ENCODE measurements at regions not wholly inside any gene's neighbourhood (a gene's known extent, or its start where the extent isn't known, plus 50 kb on each side); places are given as distances from the start of the nearest gene placed in this dataset.
"Not testable (repeated sequence)": the region's sequence is repeated elsewhere in the genome, so short reads cannot be mapped to it uniquely, and the experiment has no call there.

DNA sequence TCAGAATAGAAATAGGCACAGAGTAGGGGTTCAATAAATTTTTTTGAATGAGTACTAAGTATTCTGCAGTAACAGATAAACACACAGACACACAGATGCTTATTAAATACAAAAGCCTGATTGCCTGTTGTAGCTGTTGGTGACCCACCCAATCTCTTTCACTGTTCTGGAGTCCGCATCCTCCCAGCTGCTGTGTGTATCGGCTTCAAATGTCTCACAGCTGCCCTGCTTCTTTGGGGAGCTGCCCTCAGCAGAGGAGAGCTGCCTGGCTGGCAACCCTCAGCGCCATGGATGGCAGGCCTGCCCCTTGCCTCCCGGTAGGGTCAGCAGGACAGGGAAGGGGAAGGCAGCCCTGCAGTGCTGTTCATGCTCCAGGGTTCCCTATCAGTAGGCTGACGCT, 50.5 kb upstream of the PRNP start:
- no peak for DNase-seq

DNA sequence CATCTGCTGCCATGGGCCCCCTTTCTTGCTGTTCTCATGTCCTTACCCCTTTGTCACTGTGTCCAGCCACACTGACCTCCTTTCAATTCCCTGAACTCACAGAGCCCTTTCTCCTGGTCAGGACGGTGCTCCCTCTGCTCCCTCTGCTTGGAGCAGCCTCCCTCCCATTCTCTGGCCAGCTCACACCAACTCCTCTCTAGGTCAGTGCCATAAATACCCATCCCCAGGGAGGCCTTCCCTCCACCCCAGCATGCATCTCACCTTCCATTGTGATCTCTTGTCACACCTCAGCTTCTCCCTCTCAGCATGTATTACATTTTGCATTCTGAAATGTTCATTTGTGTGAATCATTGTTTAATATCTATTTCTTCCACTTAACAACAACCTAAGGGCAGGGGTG, 50.9 kb upstream of the PRNP start:
- no peak for DNase-seq

- no peak for DNase-seq
These were observed 52.5 kb upstream of the PRNP start for GRCh38 chr20:4633780-4634179.

- no peak for DNase-seq
These were observed 52.9 kb upstream of the PRNP start for GRCh38 chr20:4633379-4633778.

- no peak for DNase-seq
These were observed 53.4 kb upstream of the PRNP start for GRCh38 chr20:4632876-4633275.

- no peak for DNase-seq
These were observed 60.0 kb upstream of the PRNP start for GRCh38 chr20:4626228-4626627.

- DNase-seq = no peak
These were observed 60.6 kb upstream of the PRNP start for GRCh38 chr20:4625687-4626086.

GRCh38 chr20:4624675-4625336, 61.5 kb upstream of the PRNP start:
- DNase-seq = not testable (repeated sequence)

DNA sequence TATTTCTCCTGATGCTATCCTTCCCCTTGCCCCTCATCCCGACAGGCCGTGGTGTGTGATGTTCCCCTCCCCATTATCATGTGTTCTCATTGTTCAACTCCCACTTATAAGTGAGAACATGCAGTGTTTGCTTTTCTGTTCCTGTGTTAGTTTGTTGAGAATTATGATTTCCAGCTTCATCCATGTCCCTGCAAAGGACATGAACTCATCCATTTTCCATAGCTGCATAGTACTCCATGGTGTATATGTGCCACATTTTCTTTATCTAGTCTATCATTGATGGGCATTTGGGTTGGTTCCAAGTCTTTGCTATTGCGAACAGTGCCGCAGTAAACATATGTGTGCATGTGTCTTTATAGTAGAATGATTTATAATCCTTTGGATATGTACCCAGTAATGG, 67.1 kb upstream of the PRNP start:
- not testable (repeated sequence) for DNase-seq

GRCh38 chr20:4617484-4617883, 68.8 kb upstream of the PRNP start:
- no peak for DNase-seq

- DNase-seq = no peak
These were observed 69.2 kb upstream of the PRNP start for GRCh38 chr20:4617019-4617418.

- DNase-seq = peak; percentile 60
These were observed 72.3 kb upstream of the PRNP start for GRCh38 chr20:4613718-4614620.

- no peak for DNase-seq
These were observed 73.1 kb upstream of the PRNP start for GRCh38 chr20:4613184-4613583.

- no peak for DNase-seq
These were observed 75.4 kb upstream of the PRNP start for GRCh38 chr20:4610871-4611270.

DNA sequence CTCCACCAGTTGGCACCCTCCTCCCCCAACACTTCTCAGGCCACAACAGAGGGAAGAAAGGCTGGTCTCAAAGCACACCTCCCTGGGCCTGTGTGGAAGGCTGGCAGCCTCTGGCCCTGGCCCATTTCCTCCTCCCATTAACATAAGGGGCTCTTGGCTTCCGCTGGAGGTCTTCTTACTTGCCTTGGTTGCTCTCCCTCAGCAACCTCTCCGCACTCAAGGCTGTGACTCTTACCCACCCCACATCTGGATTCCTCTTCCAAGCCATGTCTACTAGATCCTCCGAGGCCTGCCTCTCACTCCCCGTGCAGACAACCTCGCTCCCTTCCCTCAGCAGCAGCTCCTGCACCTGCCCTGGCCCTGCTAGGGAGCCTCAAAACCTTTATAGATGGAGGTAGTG, 76.7 kb upstream of the PRNP start:
- no peak for DNase-seq

- no peak for DNase-seq
These were observed 77.4 kb upstream of the PRNP start for GRCh38 chr20:4608861-4609260.

DNA sequence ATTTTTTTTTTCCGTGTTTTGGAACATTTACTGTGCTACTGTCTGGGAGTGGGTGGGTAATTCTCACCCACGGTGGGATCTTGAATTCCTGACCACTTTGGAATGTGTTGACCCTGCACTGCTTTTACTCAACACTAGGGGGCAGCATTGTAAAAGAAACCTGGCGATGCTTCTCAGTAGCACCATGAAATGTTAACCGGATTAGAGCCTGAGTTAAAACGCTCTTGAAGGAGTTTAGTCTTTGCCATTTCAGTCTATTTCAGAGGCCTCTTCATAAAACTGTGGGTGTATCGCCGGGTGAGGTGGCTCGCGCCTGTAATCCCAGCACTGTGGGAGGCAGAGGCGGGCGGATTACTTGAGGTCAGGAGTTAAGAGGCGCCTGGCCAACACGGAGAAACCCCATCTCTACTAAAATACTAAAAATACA, 79.0 kb upstream of the PRNP start:
- DNase-seq = peak; percentile 33

DNA sequence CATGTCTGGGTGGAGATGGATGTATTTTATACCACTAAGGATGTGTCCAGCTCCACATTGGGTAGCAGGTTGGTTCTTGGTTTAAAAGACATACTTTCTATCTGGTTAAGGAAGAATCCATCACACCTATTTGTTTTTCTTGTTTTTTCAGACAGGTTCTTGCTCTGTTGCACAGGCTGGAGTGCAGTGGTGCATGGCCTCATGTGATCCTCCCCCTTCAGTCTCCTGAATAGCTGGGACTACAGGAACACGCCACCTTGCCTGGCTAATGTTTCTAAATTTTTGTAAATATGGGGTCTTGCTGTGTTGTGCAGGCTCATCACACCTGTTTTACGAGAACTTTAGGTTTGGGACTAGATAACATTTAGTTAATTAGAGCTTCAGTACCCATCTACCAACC, 80.2 kb upstream of the PRNP start:
- no peak for DNase-seq

DNA sequence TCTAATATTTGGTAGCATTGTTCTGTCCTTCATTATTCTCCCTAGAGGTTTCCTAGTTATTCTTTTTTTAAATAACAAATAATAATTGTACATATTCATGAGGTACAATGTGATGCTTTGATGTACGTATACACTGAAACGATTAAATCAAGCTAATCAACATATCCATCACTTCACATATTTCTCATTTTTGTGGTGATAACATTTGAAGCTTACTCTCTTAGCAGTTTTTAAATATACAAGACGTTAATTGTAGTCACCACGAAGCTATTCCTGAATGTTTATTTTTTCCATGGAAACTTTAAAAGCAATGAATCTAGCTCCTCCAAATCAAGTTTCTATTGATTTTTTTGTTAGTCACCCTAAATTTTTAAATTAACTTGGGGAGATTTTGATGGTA, 81.1 kb upstream of the PRNP start:
- DNase-seq = no peak

DNA sequence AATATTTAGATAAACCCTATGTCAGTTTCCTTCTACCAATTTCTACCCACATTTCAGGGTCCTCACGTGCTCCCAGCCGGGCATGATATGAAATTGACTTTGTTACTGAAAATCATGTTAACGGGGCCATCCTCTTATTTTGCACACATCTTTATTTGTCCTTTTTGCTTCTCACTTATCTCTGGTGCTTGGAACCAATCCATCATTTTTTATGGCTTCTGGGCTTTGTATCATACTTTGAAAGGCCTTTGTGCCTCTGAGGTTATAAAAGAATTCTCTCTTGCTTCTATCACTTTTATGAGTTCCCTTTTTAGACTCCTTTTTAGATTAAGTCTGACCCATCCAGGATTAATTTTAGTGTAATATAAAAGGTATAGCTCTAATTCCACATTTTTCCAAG, 81.7 kb upstream of the PRNP start:
- DNase-seq = no peak

DNA sequence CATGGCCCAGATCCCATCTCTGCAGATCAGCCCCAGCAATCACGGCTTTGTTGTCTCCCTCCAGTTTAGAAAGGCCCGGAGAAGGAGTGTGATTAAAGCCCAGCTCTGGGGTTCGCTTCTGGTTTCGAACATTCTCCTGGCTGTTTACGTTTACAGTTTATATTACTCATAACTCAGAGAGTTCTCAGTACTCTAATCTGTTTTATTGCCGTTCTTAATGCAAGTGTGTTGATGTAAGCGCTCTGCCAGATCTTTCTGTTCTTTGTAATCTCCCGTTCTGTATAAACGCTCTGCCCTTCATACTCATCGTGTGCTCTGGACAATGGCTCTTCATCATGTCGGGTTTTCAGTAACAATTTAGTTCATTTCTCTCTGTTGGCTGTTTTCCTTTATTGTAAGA, 82.5 kb upstream of the PRNP start:
- DNase-seq = no peak

DNA sequence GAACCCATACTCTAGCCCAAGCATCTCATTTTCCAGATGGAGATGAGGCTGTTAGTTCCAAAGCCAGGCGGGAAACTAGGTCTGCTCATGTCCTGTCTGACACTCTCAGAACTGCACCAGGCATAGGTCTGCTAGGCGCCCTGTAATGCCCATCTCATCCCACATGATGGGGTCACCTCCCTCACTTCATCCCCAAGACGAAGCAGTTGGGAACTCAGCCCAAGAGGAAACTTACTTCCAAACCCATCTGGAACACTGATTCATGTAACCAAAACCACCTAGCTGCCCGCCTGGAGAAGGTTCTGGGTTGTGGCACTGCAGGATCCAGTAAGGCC, 84.0 kb upstream of the PRNP start:
- no peak for DNase-seq

DNA sequence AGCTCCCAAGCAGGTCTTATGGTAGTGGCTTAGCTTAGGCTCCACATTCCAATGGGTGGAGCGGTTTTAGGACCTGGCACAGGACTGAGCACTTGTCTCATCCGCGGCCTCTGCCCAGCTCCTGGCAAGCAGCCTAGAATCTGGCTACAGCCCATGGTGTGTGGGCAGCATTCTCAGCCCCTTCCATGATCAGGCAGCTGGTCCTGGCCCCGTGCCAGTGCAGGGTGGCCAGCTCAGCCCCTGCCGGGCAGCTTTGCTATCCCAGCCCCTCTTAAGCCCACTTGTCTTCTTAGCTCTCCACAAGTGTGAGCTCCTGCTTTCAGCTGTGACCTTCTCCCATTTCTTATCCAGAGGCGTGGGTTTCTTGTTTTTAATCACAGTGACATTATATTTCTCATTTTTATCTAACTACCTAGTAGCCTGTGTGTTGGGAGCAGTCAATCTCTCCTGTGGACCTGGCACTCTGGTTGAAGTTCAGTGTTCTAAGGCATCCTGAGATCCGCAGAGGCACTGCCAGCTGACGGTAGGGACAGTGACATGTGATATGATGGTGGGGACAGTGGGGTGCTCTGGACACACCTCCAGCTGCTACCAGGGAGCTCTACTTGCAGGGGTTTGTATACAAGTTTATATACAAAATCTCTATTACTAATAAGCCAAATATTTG, 84.5 kb upstream of the PRNP start:
- no peak for DNase-seq

All from stimulated activated CD4-positive, alpha-beta T cell treated with anti-CD3 and anti-CD28 coated beads, Interleukin-4, amount 100 ng/mL, for 1 hour (primary cell).